GM18526 (cell line): ENCODE measurements at regions not wholly inside any gene's neighbourhood (a gene's known extent, or its start where the extent isn't known, plus 50 kb on each side); places are given as distances from the start of the nearest gene placed in this dataset.

Experiments used
- POLR2A ChIP-seq: IDR thresholded peaks from 3 replicates; pipeline ENCODE4 v1.6.1; 2011; ENCODE audit not compliant: insufficient read length; ENCODE audit errors: extremely low read depth

- no peak for TF ChIP-seq POLR2A
Measured at GRCh38 chr13:50720861-50721671, 122.4 kb downstream of the DLEU7 start.

GRCh38 chr13:50721672-50721992, 121.9 kb downstream of the DLEU7 start:
- TF ChIP-seq POLR2A = no peak

DNA sequence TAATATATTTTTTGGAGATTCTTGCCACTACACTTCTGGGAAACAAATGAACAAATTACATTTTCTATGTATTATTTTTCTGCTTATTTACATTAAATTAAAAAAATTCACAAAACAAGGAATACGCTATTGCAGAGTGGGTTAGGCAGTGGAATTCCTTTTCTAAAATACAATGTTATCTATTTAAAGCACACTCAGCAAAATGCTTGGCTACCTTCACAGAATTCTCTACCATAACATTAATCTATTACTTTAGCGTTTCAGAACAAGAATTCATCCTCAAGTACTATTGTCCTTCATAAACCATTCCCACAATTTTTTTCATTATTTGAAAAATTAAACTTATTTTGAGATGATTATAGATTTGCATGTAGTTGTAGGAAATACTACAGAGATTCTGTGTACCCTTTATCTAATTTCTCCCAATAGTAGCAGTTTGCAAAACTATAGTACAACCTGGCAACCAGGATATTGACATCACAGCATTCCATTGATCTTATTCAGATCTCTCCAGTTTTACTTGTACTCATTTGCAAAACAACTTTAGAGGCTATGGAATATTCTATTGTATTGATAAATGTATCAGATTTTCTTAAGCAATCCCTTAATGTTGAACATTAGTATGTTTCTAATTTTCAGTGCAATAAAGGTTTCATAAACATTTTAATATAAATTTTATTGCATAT, 120.9 kb downstream of the DLEU7 start:
- TF ChIP-seq POLR2A = no peak

GRCh38 chr13:50724438-50724837, 119.1 kb downstream of the DLEU7 start:
- TF ChIP-seq POLR2A = no peak

GRCh38 chr13:50724913-50725312, 118.6 kb downstream of the DLEU7 start:
- no peak for TF ChIP-seq POLR2A

GRCh38 chr13:50726164-50726563, 117.3 kb downstream of the DLEU7 start:
- no peak for TF ChIP-seq POLR2A

DNA sequence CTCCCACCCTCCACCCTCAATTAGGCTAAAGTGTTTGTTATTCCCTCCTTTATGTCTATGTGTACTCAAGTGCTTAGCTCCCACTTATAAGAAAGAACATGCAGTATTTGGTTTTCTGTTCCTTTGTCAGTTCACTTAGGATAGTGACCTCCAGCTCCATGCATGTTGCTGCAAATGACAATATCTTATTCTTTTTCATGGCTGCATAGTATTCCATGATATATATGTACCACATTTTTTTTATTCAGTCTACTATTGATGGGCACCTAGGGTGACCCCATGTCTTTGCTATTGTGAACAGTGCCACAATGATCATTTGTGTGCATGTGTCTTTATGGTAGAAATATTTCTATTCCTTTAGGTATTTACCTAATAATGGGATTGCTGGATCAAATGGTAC, 114.3 kb downstream of the DLEU7 start:
- TF ChIP-seq POLR2A = no peak

GRCh38 chr13:50730496-50731351, 112.8 kb downstream of the DLEU7 start:
- TF ChIP-seq POLR2A = no peak

- no peak for TF ChIP-seq POLR2A
Measured at GRCh38 chr13:50731400-50731799, 112.1 kb downstream of the DLEU7 start.

DNA sequence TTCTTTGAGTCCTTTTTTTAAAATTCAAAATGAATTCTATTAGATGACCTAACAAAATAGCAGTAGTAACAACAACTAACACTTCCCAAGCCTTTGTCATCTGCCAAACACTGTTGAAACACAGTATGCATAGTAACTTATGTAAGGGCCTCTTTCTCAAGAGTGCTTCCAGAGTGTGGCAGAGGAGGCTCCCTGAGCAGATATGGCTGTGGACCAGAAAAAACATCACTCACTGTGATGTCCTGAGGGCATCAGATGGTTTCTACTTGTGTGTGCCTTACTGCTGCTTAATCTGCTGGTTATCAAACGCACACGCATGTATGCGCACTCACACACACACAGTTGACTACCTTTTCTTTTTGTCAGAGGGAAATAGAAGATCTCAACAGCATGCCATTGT, 110.8 kb downstream of the DLEU7 start:
- TF ChIP-seq POLR2A = no peak

GRCh38 chr13:50733392-50733791, 110.1 kb downstream of the DLEU7 start:
- no peak for TF ChIP-seq POLR2A

DNA sequence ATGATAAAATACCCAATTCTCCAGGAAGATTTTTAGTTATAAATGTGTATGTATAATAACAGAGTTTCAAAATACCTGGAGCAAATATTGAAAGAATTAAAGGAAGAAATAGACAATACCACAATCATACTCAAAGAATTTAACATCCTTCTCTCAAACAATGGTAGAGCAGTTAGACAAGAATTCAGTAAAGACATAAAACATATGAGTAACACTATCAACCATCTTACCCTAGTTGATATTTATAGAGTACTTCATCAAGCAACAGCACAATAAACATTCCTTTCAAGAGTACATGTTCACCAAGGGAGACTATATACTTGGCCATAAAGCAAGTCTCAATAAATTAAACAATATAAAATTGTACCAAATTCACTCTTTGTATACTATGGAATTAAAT, 108.4 kb downstream of the DLEU7 start:
- no peak for TF ChIP-seq POLR2A

DNA sequence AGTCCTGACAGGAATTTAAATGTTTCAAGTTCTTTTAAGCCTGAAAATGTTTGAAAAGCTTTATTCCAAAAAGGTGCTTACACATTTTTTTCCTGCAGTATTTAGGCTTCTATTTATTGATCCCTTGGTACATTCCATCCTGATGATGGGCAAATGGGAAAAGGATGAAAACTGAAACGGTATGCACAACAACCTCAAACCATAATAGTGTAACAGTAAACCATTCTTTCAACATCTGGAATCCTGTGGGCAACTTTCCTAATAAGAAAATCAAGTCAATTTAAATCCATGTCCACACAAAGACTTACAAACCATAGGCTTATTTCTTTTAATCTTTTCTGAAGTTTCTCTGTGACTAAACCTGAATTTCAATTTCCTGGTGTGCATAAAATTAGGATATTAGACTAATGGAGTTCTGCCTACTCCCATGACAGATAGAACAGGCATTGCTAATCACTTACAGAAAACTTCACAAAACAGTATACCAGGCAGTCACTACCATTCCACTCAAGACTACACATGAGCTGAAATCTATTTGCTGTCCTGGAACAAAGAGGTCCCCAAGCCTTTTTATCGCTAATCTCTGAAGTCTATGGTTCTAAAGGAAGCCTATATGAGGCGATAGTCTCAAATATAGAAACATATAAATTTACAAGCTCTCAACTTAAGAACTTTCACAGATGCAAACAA, 103.3 kb downstream of the DLEU7 start:
- no peak for TF ChIP-seq POLR2A

GRCh38 chr13:50742353-50742752, 101.1 kb downstream of the DLEU7 start:
- TF ChIP-seq POLR2A = no peak

DNA sequence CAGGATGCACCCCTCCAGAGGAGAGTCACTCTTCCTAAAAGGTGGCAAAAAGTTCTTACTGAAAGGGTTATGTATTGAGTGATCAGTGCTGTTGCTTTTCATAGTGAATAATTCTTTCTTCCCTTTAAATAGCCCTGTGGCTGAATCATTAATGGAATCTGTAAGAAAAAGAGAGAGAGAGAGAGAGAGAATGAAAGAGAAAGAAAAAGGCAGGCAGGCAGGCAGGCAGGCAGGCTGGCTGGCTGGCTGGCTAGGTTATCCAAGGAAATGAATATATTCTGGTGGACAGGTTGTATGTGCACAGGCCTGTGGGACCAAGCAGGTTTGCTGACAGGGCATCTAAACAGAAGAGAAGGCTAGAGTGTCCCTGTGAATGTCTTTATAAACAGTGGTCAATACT, 100.5 kb downstream of the DLEU7 start:
- TF ChIP-seq POLR2A = no peak

DNA sequence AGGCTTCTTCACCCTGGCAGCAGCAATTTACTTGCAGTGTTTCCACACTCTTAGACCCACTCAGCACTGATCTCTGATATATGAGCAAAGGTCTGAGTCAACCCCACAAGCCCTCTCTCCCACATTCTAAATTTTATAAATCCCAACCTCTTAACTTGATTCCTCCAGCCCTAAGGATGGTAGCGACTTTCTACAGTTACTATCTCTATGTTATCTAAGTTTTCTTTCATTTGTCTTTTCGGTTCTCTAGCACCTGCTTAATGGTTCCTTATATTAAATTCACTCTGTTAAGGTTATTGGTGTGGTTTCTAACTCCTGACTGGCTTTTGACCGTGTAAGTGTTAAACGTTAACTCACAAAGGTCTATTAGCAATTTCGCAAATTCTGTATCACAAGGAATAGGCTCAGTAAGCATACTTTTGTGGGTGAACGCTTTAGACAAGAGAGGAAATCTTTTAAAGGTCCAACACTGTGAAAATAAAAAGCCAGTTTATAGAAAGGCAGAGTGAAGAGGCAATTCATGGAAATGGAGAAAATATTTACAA, 99.3 kb downstream of the DLEU7 start:
- TF ChIP-seq POLR2A = no peak
